ENCODE measurements at regions not wholly inside any gene's neighbourhood (a gene's known extent, or its start where the extent isn't known, plus 50 kb on each side); places are given as distances from the start of the nearest gene placed in this dataset.
"Not testable (repeated sequence)": the region's sequence is repeated elsewhere in the genome, so short reads cannot be mapped to it uniquely, and the experiment has no call there.

- no peak for DNase-seq
These were observed 92.5 kb upstream of the NAP1L1 start for GRCh38 chr12:76176940-76177339.

GRCh38 chr12:76175946-76176345 lies 91.5 kb upstream of the NAP1L1 start:
- not testable (repeated sequence) for DNase-seq

GRCh38 chr12:76173756-76174155 lies 89.3 kb upstream of the NAP1L1 start:
- DNase-seq = no peak

- DNase-seq = peak; percentile 70
These were observed 74.2 kb upstream of the NAP1L1 start for GRCh38 chr12:76158518-76159321.

- DNase-seq = no peak
These were observed 72.2 kb upstream of the NAP1L1 start for GRCh38 chr12:76156726-76157125.

GRCh38 chr12:76156314-76156713 lies 71.8 kb upstream of the NAP1L1 start:
- DNase-seq = no peak

- no peak for DNase-seq
These were observed 70.7 kb upstream of the NAP1L1 start for GRCh38 chr12:76155157-76155670.

GRCh38 chr12:76153616-76154015 lies 69.1 kb upstream of the NAP1L1 start:
- DNase-seq = no peak

GRCh38 chr12:76152181-76152807 lies 67.8 kb upstream of the NAP1L1 start:
- DNase-seq = no peak

- DNase-seq = peak; percentile 56
These were observed 59.7 kb upstream of the NAP1L1 start for GRCh38 chr12:76144245-76144549.

GRCh38 chr12:76143343-76144244 lies 59.1 kb upstream of the NAP1L1 start:
- DNase-seq = no peak

GRCh38 chr12:76142305-76142704 lies 57.8 kb upstream of the NAP1L1 start:
- DNase-seq = no peak

- no peak for DNase-seq
These were observed 54.2 kb upstream of the NAP1L1 start for GRCh38 chr12:76138656-76139055.

GRCh38 chr12:76137606-76138005 lies 53.1 kb upstream of the NAP1L1 start:
- DNase-seq = no peak

- no peak for DNase-seq
These were observed 51.0 kb upstream of the NAP1L1 start for GRCh38 chr12:76135456-76135855.
